Gastroesophageal sphincter (tissue), 3 donors: ENCODE measurements at regions not wholly inside any gene's neighbourhood (a gene's known extent, or its start where the extent isn't known, plus 50 kb on each side); places are given as distances from the start of the nearest gene placed in this dataset.

ENCODE experiments used
- CTCF ChIP-seq, 4 experiments: fragments of 200-600 bp in 2 of 4; fragments of 450-650 bp in 2 of 4; sonication (generic) in 1 of 4; IDR thresholded peaks; one replicate each; pipeline ENCODE4 v1.5.1; 2017 to 2019; ENCODE audit warnings: antibody characterized with exemption in 4 of 4, mild to moderate bottlenecking in 2 of 4, moderate library complexity in 2 of 4
- EP300 ChIP-seq: sonication (generic); formaldehyde crosslinking; IDR thresholded peaks from one replicate; pipeline ENCODE4 v1.6.1; 2017; ENCODE audit warnings: antibody characterized with exemption, mild to moderate bottlenecking
- POLR2A ChIP-seq, 2 donors: fragments of 450-650 bp; IDR thresholded peaks; one replicate each; pipeline ENCODE4 v1.6.1; 2017; ENCODE audit warnings: antibody characterized with exemption in 2 of 2, mild to moderate bottlenecking in 2 of 2, moderate library complexity in 1 of 2
- POLR2AphosphoS5 ChIP-seq: sonication (generic); formaldehyde crosslinking; IDR thresholded peaks from one replicate; pipeline ENCODE4 v1.6.1; 2017; ENCODE audit warnings: antibody characterized with exemption

DNA sequence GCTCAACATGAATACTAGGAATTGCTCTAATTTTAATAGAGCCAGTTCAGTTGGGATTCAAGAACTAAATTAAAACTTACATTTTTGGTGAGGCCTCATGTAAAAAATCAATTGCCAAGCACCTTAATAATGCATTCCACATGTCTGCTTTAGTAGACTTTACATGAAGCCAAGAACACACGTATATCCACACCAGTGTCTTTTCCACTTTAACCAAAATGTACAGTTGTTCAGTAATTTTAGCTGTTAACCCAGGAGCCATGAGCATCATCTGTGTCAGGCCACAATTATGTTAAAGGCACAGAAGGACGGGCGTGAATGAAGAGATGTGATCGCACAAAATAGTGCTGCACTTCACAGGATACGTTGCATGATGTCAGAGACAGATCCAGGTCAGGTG is 136.7 kb downstream of the TLR5 start:
- TF ChIP-seq CTCF (IDR thresholded peaks at IDR 0.05) (no peak), EP300 (no peak), POLR2AphosphoS5 (no peak), POLR2A (IDR thresholded peaks at IDR 0.05) (no peak)
